ENCODE measurements at regions not wholly inside any gene's neighbourhood (a gene's known extent, or its start where the extent isn't known, plus 50 kb on each side); places are given as distances from the start of the nearest gene placed in this dataset.

DNA sequence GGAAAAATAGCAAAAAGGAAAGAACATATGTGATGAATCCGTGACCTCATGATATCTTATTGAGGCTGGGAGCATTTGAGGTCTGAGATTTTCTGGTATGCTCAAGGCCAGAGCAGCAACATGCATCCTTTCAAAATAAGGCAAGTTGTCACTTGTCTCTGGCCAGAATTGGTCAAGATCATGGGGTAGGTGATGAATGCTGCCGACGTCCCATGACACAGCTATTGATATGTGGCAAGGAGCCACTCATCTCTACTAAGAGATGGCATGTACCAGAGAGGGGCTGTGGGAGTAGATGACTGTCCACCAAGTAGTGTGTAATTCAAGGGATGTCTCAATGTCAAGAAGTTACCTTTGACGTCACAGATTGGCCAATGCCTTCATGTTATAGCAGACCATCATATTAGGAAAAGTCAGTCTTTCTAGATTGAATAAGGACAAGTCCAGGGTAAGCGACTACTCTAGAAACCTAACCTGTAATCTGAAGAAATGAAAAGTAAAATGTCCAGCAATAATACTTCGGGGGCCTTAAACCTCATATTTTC lies 527.4 kb downstream of the BMP2 start:
- TF ChIP-seq POLR2AphosphoS5 (IDR thresholded peaks at IDR 0.05) = no peak
- TF ChIP-seq, protein P1, sequence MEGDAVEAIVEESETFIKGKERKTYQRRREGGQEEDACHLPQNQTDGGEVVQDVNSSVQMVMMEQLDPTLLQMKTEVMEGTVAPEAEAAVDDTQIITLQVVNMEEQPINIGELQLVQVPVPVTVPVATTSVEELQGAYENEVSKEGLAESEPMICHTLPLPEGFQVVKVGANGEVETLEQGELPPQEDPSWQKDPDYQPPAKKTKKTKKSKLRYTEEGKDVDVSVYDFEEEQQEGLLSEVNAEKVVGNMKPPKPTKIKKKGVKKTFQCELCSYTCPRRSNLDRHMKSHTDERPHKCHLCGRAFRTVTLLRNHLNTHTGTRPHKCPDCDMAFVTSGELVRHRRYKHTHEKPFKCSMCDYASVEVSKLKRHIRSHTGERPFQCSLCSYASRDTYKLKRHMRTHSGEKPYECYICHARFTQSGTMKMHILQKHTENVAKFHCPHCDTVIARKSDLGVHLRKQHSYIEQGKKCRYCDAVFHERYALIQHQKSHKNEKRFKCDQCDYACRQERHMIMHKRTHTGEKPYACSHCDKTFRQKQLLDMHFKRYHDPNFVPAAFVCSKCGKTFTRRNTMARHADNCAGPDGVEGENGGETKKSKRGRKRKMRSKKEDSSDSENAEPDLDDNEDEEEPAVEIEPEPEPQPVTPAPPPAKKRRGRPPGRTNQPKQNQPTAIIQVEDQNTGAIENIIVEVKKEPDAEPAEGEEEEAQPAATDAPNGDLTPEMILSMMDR (IDR thresholded peaks at IDR 0.05) = no peak
- TF ChIP-seq EP300 (IDR thresholded peaks at IDR 0.05; ENCODE audit: low read depth) = no peak
- no peak for TF ChIP-seq POLR2A (IDR thresholded peaks at IDR 0.05)

Measured in transverse colon (tissue), 4 donors.